ENCODE measurements at regions not wholly inside any gene's neighbourhood (a gene's known extent, or its start where the extent isn't known, plus 50 kb on each side); places are given as distances from the start of the nearest gene placed in this dataset.

GRCh38 chr19:34588846-34589245 is 88.1 kb downstream of the SCGB2B2 start:
- DNase-seq (ENCODE audit: low spot score in 2 of 2) = no peak
- no peak for TF ChIP-seq CTCF (IDR thresholded peaks at IDR 0.05)
- no peak for TF ChIP-seq POLR2A (IDR thresholded peaks at IDR 0.05)
- no peak overlapping the region for H3K4me3 ChIP-seq (ENCODE audit: low read depth, poor library complexity, severe bottlenecking)
- intact Hi-C loops (cut with DNase I; ENCODE audit: low total_unique reads) = no loop called here
- 76 to 89% methylated on average over 2 of the region's 2 CpGs for WGBS, 2 donors

- 74 to 77% methylated on average over 8 of the region's 8 CpGs for WGBS, 2 donors
- TF ChIP-seq POLR2A (IDR thresholded peaks at IDR 0.05) (no peak), CTCF (IDR thresholded peaks at IDR 0.05) (no peak)
- H3K4me3 ChIP-seq (ENCODE audit: low read depth, poor library complexity, severe bottlenecking) = no peak overlapping the region
- no peak for DNase-seq (ENCODE audit: low spot score in 2 of 2)
- intact Hi-C loops (cut with DNase I; ENCODE audit: low total_unique reads) = no loop called here
Observed at GRCh38 chr19:34588249-34588648, 88.7 kb downstream of the SCGB2B2 start.

DNA sequence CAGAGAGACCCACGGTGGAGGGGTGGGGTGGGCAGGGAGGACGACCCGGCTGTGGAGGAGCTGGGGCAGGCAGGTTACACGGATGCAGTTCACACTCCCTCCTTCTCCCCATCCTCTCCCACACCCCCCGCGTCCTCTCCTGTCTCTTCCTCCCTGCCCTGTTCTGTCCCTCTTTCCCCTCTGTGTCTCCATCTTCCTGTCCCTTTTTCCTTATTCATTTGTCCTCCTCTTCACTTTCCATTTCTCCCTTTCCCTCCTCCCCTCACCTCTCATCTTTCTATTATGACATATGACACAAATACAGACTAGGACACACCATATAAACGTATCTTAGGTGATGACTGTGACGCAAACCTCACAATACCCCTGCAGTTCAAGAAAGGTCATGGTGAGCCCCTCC is 96.6 kb downstream of the SCGB2B2 start:
- WGBS, 2 donors = 57 to 75% methylated on average over 8 of the region's 8 CpGs
- H3K4me3 ChIP-seq (ENCODE audit: low read depth, poor library complexity, severe bottlenecking) = no peak overlapping the region
- TF ChIP-seq POLR2A (IDR thresholded peaks at IDR 0.05) (no peak), CTCF (IDR thresholded peaks at IDR 0.05) (no peak)
- intact Hi-C loops (cut with DNase I; ENCODE audit: low total_unique reads) = no loop called here
- DNase-seq (ENCODE audit: low spot score in 2 of 2) = no peak

- DNase-seq (ENCODE audit: low spot score in 2 of 2) = no peak
- intact Hi-C loops (cut with DNase I; ENCODE audit: low total_unique reads) = no loop called here
- TF ChIP-seq CTCF (IDR thresholded peaks at IDR 0.05) (no peak), POLR2A (IDR thresholded peaks at IDR 0.05) (no peak)
- no peak overlapping the region for H3K4me3 ChIP-seq (ENCODE audit: low read depth, poor library complexity, severe bottlenecking)
- WGBS, 2 donors = 90 to 91% methylated on average over 4 of the region's 4 CpGs
Observed at GRCh38 chr19:34580055-34580336, 97.0 kb downstream of the SCGB2B2 start.

DNA sequence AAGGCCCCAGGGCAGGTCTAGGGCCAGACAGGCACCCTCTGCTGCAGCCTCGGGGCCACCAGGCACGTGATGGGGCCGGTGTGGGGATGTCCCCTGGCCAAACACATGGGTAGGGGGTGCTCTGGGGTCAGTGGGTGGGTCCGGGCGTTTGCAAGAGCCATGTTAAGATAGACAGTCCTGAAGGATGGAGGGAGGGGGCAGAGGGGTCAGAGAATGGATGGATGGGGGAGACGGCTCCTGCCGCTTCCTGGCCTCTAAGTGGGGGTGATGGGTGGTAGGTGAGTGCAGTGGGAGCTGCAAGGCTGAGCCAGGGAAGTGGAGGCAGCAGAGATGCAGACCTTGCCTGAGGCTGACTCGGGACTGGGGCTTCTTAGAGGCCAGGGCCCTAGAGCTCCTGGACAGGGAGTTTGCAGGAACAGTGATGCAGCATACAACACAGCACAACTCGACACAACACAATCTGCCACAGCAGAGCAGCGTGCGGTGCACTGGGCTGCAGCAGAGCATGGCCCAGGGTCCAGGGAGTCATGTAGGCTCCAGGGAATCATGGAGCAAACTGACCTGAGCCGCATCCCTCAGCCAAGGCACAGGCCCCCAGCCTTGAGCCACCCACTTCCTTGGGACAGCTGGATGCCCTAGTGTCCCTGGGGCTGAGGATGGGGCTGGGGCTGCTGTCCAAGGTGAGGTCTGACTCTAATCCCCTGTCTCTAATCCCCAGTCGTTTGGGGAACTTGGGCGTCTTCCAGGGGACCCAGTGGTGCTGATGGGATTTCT is 97.5 kb downstream of the SCGB2B2 start:
- no peak overlapping the region for H3K4me3 ChIP-seq (ENCODE audit: low read depth, poor library complexity, severe bottlenecking)
- WGBS, 2 donors = 75 to 79% methylated on average over 12 to 14 of the region's 14 CpGs
- TF ChIP-seq POLR2A (IDR thresholded peaks at IDR 0.05) = no peak
- TF ChIP-seq CTCF (IDR thresholded peaks at IDR 0.05) = no peak
- DNase-seq (ENCODE audit: low spot score in 2 of 2) = peak in 1 of 2 donors; percentile 72
- intact Hi-C loops (cut with DNase I; ENCODE audit: low total_unique reads) = no loop called here

GRCh38 chr19:34578751-34579150 is 97.2 kb downstream of the WTIP start:
- no peak overlapping the region for H3K4me3 ChIP-seq (ENCODE audit: low read depth, poor library complexity, severe bottlenecking)
- intact Hi-C loops (cut with DNase I; ENCODE audit: low total_unique reads) = no loop called here
- 61 to 79% methylated on average over 4 to 5 of the region's 5 CpGs for WGBS, 2 donors
- DNase-seq (ENCODE audit: low spot score in 2 of 2) = peak in 1 of 2 donors; percentile 78
- TF ChIP-seq CTCF (IDR thresholded peaks at IDR 0.05) (no peak), POLR2A (IDR thresholded peaks at IDR 0.05) (no peak)

Data from lower leg skin (tissue), 4 donors.